Endothelial cell of umbilical vein (primary cell): ENCODE measurements at regions not wholly inside any gene's neighbourhood (a gene's known extent, or its start where the extent isn't known, plus 50 kb on each side); places are given as distances from the start of the nearest gene placed in this dataset.

Experiments
- BruUV-seq: library from RNA; stranded (reverse); fragments of 400-500 nt; replicated peaks from 2 replicates; lab custom pipeline; 2021; lab: Mats Ljungman, UMichigan
- CTCF ChIA-PET: fragments of 300-600, 350-600 bp; sonication (Branson Sonifier 250); formaldehyde crosslinking; loops from one replicate; lab custom pipeline; 2021; ENCODE audit warnings: antibody characterized with exemption, inconsistent platforms; lab: Charles Lee
- POLR2A ChIA-PET: fragments of 300-600, 350-600 bp; sonication (Branson Sonifier 250); formaldehyde crosslinking; loops from one replicate; lab custom pipeline; 2021; ENCODE audit warnings: antibody characterized with exemption, inconsistent platforms; lab: Charles Lee
- DNase-seq: peaks from one replicate; pipeline ENCODE4 v3.0.0-alpha.2; 2011; ENCODE audit warnings: low read depth, low spot score
- FAIRE-seq: peaks from 2 replicates; lab custom pipeline; 2011; peaks lifted over from hg19 to GRCh38; lab: Jason Lieb, UNC
- H2AFZ ChIP-seq: 2 replicates; pipeline ENCODE4 v1.6.0; 2012; ENCODE audit warnings: low read depth, low read length, control low read depth, inconsistent platforms
- H3K27ac ChIP-seq: 2 replicates; pipeline ENCODE4 v1.5.1; 2011; ENCODE audit warnings: low read depth, mild to moderate bottlenecking, control low read depth, low read length, moderate library complexity; ENCODE audit not compliant: insufficient read depth
- H3K27me3 ChIP-seq, 2 experiments: 2 replicates each; pipeline versions ENCODE4 v1.6.0 to v1.6.1; 2011; ENCODE audit warnings: low read length in 2 of 2, mixed read lengths in 1 of 2; ENCODE audit not compliant: control insufficient read depth in 2 of 2, insufficient read depth in 2 of 2
- H3K36me3 ChIP-seq, 2 experiments: 2 replicates in 1 of 2; 3 replicates in 1 of 2; pipeline ENCODE4 v1.5.1; 2011; ENCODE audit warnings: low read length in 2 of 2, mild to moderate bottlenecking in 1 of 2, moderate library complexity in 1 of 2; ENCODE audit not compliant: control insufficient read depth in 2 of 2, insufficient read depth in 2 of 2; ENCODE audit errors: extremely low read depth in 1 of 2
- H3K4me1 ChIP-seq: 3 replicates; pipeline ENCODE4 v1.5.1; 2011; ENCODE audit warnings: mild to moderate bottlenecking, low read length; ENCODE audit not compliant: control insufficient read depth, insufficient read depth; ENCODE audit errors: extremely low read depth
- H3K4me2 ChIP-seq: 2 replicates; pipeline ENCODE4 v1.6.1; 2011; ENCODE audit warnings: low read length, control low read depth, mixed read lengths; ENCODE audit not compliant: insufficient read depth
- H3K4me3 ChIP-seq, 3 experiments: fragments of 200-600 bp in 1 of 3; sonication (generic), shearing (Covaris generic) in 1 of 3; replicated peaks in 1 of 3; 2 replicates each; pipeline ENCODE4 v1.5.1; 2011 to 2016; ENCODE audit warnings: control low read depth in 3 of 3, low read length in 3 of 3, mild to moderate bottlenecking in 2 of 3, inconsistent platforms in 1 of 3, low read depth in 1 of 3, moderate library complexity in 1 of 3; ENCODE audit not compliant: insufficient read depth in 1 of 3
- H3K79me2 ChIP-seq: 2 replicates; pipeline ENCODE4 v1.6.0; 2012; ENCODE audit warnings: low read length, inconsistent platforms; ENCODE audit not compliant: control insufficient read depth, insufficient read depth
- H3K9ac ChIP-seq: replicated peaks from 2 replicates; pipeline ENCODE3; 2011; ENCODE audit warnings: low read length, control low read depth; ENCODE audit not compliant: insufficient read depth; ENCODE audit errors: extremely low read depth
- H3K9me1 ChIP-seq: replicated peaks from 3 replicates; pipeline ENCODE4 v1.6.0; 2011; ENCODE audit warnings: mild to moderate bottlenecking, low read length; ENCODE audit not compliant: control insufficient read depth, insufficient read depth; ENCODE audit errors: extremely low read depth
- H3K9me3 ChIP-seq: replicated peaks from 2 replicates; pipeline ENCODE4 v1.5.1; 2012; ENCODE audit warnings: low read length, inconsistent platforms; ENCODE audit not compliant: control insufficient read depth, insufficient read depth
- H4K20me1 ChIP-seq: replicated peaks from 2 replicates; pipeline ENCODE3; 2011; ENCODE audit warnings: mild to moderate bottlenecking, low read length; ENCODE audit not compliant: control insufficient read depth, insufficient read depth; ENCODE audit errors: extremely low read depth
- CTCF ChIP-seq, 2 donors: IDR thresholded peaks; 1 replicate in 1 of 2; 2 replicates in 1 of 2; pipeline ENCODE4 v1.5.1; 2011; ENCODE audit warnings: low read length in 2 of 2, mild to moderate bottlenecking in 2 of 2, moderate library complexity in 2 of 2, control low read depth in 1 of 2, inconsistent platforms in 1 of 2, low read depth in 1 of 2; ENCODE audit not compliant: insufficient read depth in 1 of 2; ENCODE audit errors: extremely low read depth in 1 of 2
- EZH2 ChIP-seq: IDR thresholded peaks from 2 replicates; pipeline ENCODE4 v1.6.1; 2012; ENCODE audit warnings: borderline replicate concordance, low read depth, mild to moderate bottlenecking, moderate library complexity, low read length, inconsistent platforms; ENCODE audit not compliant: severe bottlenecking
- FOS ChIP-seq: IDR thresholded peaks from 2 replicates; pipeline ENCODE4 v1.6.1; 2011; ENCODE audit warnings: mild to moderate bottlenecking, low read length, moderate library complexity, borderline replicate concordance; ENCODE audit not compliant: insufficient read depth
- GATA2 ChIP-seq: IDR thresholded peaks from 2 replicates; pipeline ENCODE4 v1.7.0; 2011; ENCODE audit warnings: low read depth, mild to moderate bottlenecking, moderate library complexity, mixed read lengths, low read length; ENCODE audit not compliant: insufficient read length, insufficient read depth
- MAX ChIP-seq: IDR thresholded peaks from 2 replicates; pipeline ENCODE4 v1.6.1; 2011; ENCODE audit not compliant: insufficient read depth, insufficient read length
- MYC ChIP-seq: IDR thresholded peaks from one replicate; pipeline ENCODE4 v1.6.1; 2011; ENCODE audit warnings: mild to moderate bottlenecking, low read depth, low read length
- POLR2A ChIP-seq: IDR thresholded peaks from 2 replicates; pipeline ENCODE4 v1.6.1; 2012; ENCODE audit warnings: low read depth, mild to moderate bottlenecking, control low read depth, low read length
- POLR2AphosphoS5 ChIP-seq: IDR thresholded peaks from 2 replicates; pipeline ENCODE4 v1.6.1; 2012; ENCODE audit warnings: low read depth, mild to moderate bottlenecking, control low read depth, low read length, moderate library complexity; ENCODE audit not compliant: insufficient read depth
- dilution Hi-C: fragments of 300-500 bp; cut with MboI; formaldehyde crosslinking; loops from one replicate; pipeline ENCODE4 v1.15.0; 2019; ENCODE audit warnings: low sequenced_read_pairs; ENCODE audit not compliant: extremely low pct_ligation_motif_present
- intact Hi-C: fragments of 100-400 bp; cut with micrococcal nuclease; formaldehyde crosslinking; loops from one replicate; pipeline ENCODE4 v1.10.0; 2022

- Histone ChIP-seq H4K20me1 (no peaks in the 10 kb centered on the region), H3K4me3 (no peak overlapping the region), H2AFZ (no peak overlapping the region), H3K27me3 (no peaks in the 10 kb centered on the region), H3K4me2 (no peak overlapping the region), H3K9me1 (no peaks in the 10 kb centered on the region), H3K27ac (no peak overlapping the region), H3K9ac (no peak overlapping the region), H3K9me3 (no peaks in the 10 kb centered on the region), H3K4me1 (no peaks in the 10 kb centered on the region), H3K36me3 (no peaks in the 10 kb centered on the region), H3K79me2 (no peaks in the 10 kb centered on the region)
- FAIRE-seq (no peak), DNase-seq (no peak)
- dilution Hi-C loops: no loop called here
- TF ChIP-seq MAX: no peak
- no peak for TF ChIP-seq EZH2
- no peak for TF ChIP-seq POLR2AphosphoS5
- TF ChIP-seq GATA2: no peak
- TF ChIP-seq FOS: no peak
- no peak for TF ChIP-seq MYC
- TF ChIP-seq POLR2A: no peak
- TF ChIP-seq CTCF (IDR thresholded peaks at IDR 0.05; ENCODE audit: extremely low read depth in 1 of 2, insufficient read depth in 1 of 2, low read depth in 1 of 2, low read length in 2 of 2): no peak
- no TSS peak for BruUV-seq
- ChIA-PET CTCF (no interaction called here), POLR2A (no interaction called here)
- intact Hi-C loops: no loop called here
These were observed 401.2 kb downstream of the MATN1 start for GRCh38 chr1:30321996-30322858.
